Testis (tissue), 2 donors: ENCODE measurements at regions not wholly inside any gene's neighbourhood (a gene's known extent, or its start where the extent isn't known, plus 50 kb on each side); places are given as distances from the start of the nearest gene placed in this dataset.

ENCODE experiments used
- CTCF ChIP-seq, 3 experiments: fragments of 450-650 bp in 2 of 3; fragments of 200-600 bp in 1 of 3; sonication (generic) in 1 of 3; IDR thresholded peaks; one replicate each; pipeline ENCODE4 v1.5.1; 2016 to 2019; ENCODE audit warnings: antibody characterized with exemption in 3 of 3, mild to moderate bottlenecking in 2 of 3, moderate library complexity in 1 of 3
- POLR2A ChIP-seq: fragments of 450-650 bp; IDR thresholded peaks from one replicate; pipeline ENCODE4 v1.6.1; 2017; ENCODE audit warnings: antibody characterized with exemption, mild to moderate bottlenecking, moderate library complexity

- TF ChIP-seq CTCF (IDR thresholded peaks at IDR 0.05) (no peak), POLR2A (no peak)
Observed at GRCh38 chr14:85479771-85480170, 50.2 kb upstream of the FLRT2 start.
